ENCODE measurements at regions not wholly inside any gene's neighbourhood (a gene's known extent, or its start where the extent isn't known, plus 50 kb on each side); places are given as distances from the start of the nearest gene placed in this dataset.

DNA sequence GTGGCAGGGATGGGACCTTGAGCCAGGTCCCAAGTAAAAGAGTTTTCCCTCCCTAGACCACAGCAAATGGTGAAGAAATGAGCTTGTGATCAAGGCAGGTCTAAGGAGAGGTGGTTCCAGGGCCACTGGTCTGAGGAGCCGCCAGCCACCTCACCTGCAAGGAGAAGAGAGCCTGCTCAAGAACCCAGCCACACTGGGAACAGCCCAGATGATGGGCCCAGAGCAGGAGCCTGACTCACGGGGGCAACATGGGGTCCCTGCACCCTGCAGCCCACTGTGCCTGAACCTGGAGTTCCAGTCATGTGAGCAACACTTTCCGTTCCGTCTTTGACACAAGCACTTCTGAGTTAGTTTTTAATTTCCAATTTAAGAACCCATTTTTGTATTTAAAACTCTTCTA, 204.5 kb upstream of the CDH4 start:
- Histone ChIP-seq H4K20me1 (ENCODE audit: low read length) (no peaks in the 10 kb centered on the region), H3F3A (ENCODE audit: low read length, unreplicated experiment) (no peaks in the 10 kb centered on the region), H3K79me2 (ENCODE audit: low read length) (no peaks in the 10 kb centered on the region), H3K36me3 (ENCODE audit: low read depth, low read length) (no peaks in the 10 kb centered on the region; the same call in 1 of the 2 replicates), H3K4me2 (ENCODE audit: low read length) (no peak overlapping the region), H3K9me2 (replicated peaks; ENCODE audit: low read length) (no peaks in the 10 kb centered on the region), H3K4me3 (ENCODE audit: low read length) (no peak overlapping the region), H3K4me1 (ENCODE audit: insufficient read depth, low read length) (no peaks in the 10 kb centered on the region), H2AFZ (ENCODE audit: low read length) (no peak overlapping the region), H3K27me3 (ENCODE audit: low read length) (no peaks in the 10 kb centered on the region), H3K9ac (ENCODE audit: low read length) (no peak overlapping the region), H3K27ac (ENCODE audit: low read length) (no peak overlapping the region), H3K9me3 (ENCODE audit: low read length) (peaks cover 12% of the 10 kb centered on the region; the same call in 1 of the 2 replicates)
- ATAC-seq: no peak
- TF ChIP-seq CTCF (conservative IDR thresholded peaks at IDR 0.05; ENCODE audit: low read depth, low read length) (no peak), EZH2 (IDR thresholded peaks at IDR 0.05; ENCODE audit: low read length, unreplicated experiment) (no peak), EZH2phosphoT487 (IDR thresholded peaks at IDR 0.05; ENCODE audit: borderline replicate concordance, low read length) (no peak)
- intact Hi-C loops (cut with micrococcal nuclease): no loop called here
- ChIA-PET CTCF (no interaction called here), POLR2A (ENCODE audit: unreplicated experiment) (no interaction called here)
- DNase-seq: no peak
- BruUV-seq (replicated peaks): no TSS peak

DNA sequence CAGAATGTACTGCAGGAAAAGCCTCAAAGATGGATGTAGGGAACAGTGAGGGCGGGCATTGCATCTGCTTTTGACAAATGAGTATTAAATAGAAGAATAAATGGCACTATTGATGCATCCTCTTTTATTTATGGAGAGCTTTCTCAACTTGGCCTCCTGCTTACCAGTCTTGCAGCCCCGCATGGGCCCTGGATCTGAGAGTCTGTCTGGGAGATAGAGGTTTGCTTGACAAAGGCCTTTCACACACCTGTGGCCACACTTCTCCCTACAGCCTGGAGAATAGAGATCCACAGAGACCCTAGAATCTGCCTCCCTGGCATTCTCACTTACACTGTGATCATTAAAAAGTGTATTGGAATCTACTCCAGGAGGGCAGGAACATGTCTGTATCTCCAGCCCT, 203.8 kb upstream of the CDH4 start:
- TF ChIP-seq EZH2phosphoT487 (IDR thresholded peaks at IDR 0.05; ENCODE audit: borderline replicate concordance, low read length) (no peak), CTCF (conservative IDR thresholded peaks at IDR 0.05; ENCODE audit: low read depth, low read length) (no peak), EZH2 (IDR thresholded peaks at IDR 0.05; ENCODE audit: low read length, unreplicated experiment) (no peak)
- intact Hi-C loops (cut with micrococcal nuclease): no loop called here
- ChIA-PET CTCF (no interaction called here), POLR2A (ENCODE audit: unreplicated experiment) (no interaction called here)
- Histone ChIP-seq H3K36me3 (ENCODE audit: low read depth, low read length) (no peaks in the 10 kb centered on the region; the same call in 1 of the 2 replicates), H3K79me2 (ENCODE audit: low read length) (no peaks in the 10 kb centered on the region), H3K4me2 (ENCODE audit: low read length) (no peak overlapping the region), H3K4me3 (ENCODE audit: low read length) (no peak overlapping the region), H3K9me3 (ENCODE audit: low read length) (peaks cover 10% of the 10 kb centered on the region; the same call in 1 of the 2 replicates), H4K20me1 (ENCODE audit: low read length) (no peaks in the 10 kb centered on the region), H3K27me3 (ENCODE audit: low read length) (no peaks in the 10 kb centered on the region), H3K27ac (ENCODE audit: low read length) (no peak overlapping the region), H2AFZ (ENCODE audit: low read length) (no peak overlapping the region), H3K9ac (ENCODE audit: low read length) (no peak overlapping the region), H3K4me1 (ENCODE audit: insufficient read depth, low read length) (no peaks in the 10 kb centered on the region), H3F3A (ENCODE audit: low read length, unreplicated experiment) (no peaks in the 10 kb centered on the region), H3K9me2 (replicated peaks; ENCODE audit: low read length) (no peaks in the 10 kb centered on the region)
- DNase-seq: no peak
- no TSS peak for BruUV-seq (replicated peaks)
- no peak for ATAC-seq

DNA sequence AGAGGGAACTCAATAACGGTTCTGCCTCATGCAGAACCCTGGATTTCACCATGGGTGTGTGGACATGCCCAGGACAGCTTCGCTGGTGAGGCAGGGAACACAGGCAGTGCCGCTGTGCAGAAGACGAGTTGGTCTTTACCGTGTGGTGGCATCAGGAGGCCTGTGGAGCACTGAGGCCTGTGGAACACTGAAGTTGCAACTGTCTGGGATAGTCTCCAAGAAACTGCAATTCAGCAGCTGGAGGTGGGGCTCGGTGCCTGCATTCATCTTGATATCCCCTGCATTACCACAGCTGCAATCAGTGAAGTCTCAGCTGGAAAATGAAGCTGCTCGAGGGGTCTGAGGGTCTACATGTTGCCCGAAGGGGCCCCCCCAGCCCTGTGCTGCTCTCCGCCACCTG, 202.4 kb upstream of the CDH4 start:
- TF ChIP-seq EZH2 (IDR thresholded peaks at IDR 0.05; ENCODE audit: low read length, unreplicated experiment) (no peak), CTCF (conservative IDR thresholded peaks at IDR 0.05; ENCODE audit: low read depth, low read length) (no peak), EZH2phosphoT487 (IDR thresholded peaks at IDR 0.05; ENCODE audit: borderline replicate concordance, low read length) (no peak)
- Histone ChIP-seq H3K27ac (ENCODE audit: low read length) (no peak overlapping the region), H3F3A (ENCODE audit: low read length, unreplicated experiment) (no peaks in the 10 kb centered on the region), H3K4me2 (ENCODE audit: low read length) (no peak overlapping the region), H3K79me2 (ENCODE audit: low read length) (no peaks in the 10 kb centered on the region), H2AFZ (ENCODE audit: low read length) (no peak overlapping the region), H4K20me1 (ENCODE audit: low read length) (no peaks in the 10 kb centered on the region), H3K9me3 (ENCODE audit: low read length) (peaks cover 10% of the 10 kb centered on the region; the same call in 1 of the 2 replicates), H3K9me2 (replicated peaks; ENCODE audit: low read length) (no peaks in the 10 kb centered on the region), H3K9ac (ENCODE audit: low read length) (no peak overlapping the region), H3K4me3 (ENCODE audit: low read length) (no peak overlapping the region), H3K36me3 (ENCODE audit: low read depth, low read length) (no peaks in the 10 kb centered on the region; the same call in 1 of the 2 replicates), H3K27me3 (ENCODE audit: low read length) (no peaks in the 10 kb centered on the region), H3K4me1 (ENCODE audit: insufficient read depth, low read length) (no peaks in the 10 kb centered on the region)
- BruUV-seq (replicated peaks): no TSS peak
- ChIA-PET POLR2A (ENCODE audit: unreplicated experiment) (no interaction called here), CTCF (no interaction called here)
- intact Hi-C loops (cut with micrococcal nuclease): no loop called here
- ATAC-seq (no peak), DNase-seq (no peak)
